ENCODE measurements at regions not wholly inside any gene's neighbourhood (a gene's known extent, or its start where the extent isn't known, plus 50 kb on each side); places are given as distances from the start of the nearest gene placed in this dataset.

DNA sequence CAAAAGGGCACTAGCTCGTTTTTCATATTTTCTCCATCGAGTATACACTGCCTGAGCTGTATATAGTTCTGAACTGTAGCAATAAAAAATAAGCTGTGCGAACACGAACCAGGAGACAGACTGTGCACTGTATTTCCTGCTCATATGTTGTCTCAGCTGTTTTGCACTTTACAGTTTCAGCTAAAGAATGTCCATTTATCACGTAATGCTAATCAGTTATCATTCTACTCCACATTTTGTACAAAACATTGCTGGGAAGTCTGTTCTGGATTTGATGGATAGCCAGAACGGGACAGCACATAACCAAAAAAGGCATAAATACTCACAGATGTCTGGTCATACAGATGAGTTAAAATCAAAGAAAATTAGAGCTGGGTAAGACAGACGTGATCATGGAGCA lies 315.5 kb upstream of the ADGRL3 start:
- TF ChIP-seq POLR2A (IDR thresholded peaks at IDR 0.05): no peak
- TF ChIP-seq, protein P1, sequence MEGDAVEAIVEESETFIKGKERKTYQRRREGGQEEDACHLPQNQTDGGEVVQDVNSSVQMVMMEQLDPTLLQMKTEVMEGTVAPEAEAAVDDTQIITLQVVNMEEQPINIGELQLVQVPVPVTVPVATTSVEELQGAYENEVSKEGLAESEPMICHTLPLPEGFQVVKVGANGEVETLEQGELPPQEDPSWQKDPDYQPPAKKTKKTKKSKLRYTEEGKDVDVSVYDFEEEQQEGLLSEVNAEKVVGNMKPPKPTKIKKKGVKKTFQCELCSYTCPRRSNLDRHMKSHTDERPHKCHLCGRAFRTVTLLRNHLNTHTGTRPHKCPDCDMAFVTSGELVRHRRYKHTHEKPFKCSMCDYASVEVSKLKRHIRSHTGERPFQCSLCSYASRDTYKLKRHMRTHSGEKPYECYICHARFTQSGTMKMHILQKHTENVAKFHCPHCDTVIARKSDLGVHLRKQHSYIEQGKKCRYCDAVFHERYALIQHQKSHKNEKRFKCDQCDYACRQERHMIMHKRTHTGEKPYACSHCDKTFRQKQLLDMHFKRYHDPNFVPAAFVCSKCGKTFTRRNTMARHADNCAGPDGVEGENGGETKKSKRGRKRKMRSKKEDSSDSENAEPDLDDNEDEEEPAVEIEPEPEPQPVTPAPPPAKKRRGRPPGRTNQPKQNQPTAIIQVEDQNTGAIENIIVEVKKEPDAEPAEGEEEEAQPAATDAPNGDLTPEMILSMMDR (IDR thresholded peaks at IDR 0.05): no peak
